ENCODE measurements at regions not wholly inside any gene's neighbourhood (a gene's known extent, or its start where the extent isn't known, plus 50 kb on each side); places are given as distances from the start of the nearest gene placed in this dataset.
"Not testable (repeated sequence)": the region's sequence is repeated elsewhere in the genome, so short reads cannot be mapped to it uniquely, and the experiment has no call there.

DNA sequence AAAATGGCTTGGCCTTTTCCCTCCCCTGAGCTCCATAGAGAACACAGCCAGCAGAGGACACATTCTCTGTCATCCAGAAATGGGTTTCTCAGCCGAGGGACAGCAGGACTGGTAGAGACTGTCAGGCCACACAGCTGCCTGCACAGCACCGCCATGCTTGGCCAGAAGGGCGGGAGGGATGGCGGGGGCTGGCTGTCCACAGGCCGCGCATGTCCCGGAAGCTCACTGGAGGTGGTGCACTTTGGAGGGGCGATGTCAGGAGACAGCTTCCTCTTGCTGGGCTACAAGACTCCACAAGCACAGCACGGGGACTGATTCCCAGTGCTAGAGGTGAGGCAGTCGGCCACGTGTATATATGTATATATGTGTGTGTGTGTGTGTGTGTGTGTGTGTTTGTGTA, 125.3 kb downstream of the GOLGA6L4 start:
- DNase-seq, result not testable (repeated sequence)

- DNase-seq, result not testable (repeated sequence)
Measured at GRCh38 chr15:84384421-84384820, 148.8 kb downstream of the GOLGA6L4 start.

DNA sequence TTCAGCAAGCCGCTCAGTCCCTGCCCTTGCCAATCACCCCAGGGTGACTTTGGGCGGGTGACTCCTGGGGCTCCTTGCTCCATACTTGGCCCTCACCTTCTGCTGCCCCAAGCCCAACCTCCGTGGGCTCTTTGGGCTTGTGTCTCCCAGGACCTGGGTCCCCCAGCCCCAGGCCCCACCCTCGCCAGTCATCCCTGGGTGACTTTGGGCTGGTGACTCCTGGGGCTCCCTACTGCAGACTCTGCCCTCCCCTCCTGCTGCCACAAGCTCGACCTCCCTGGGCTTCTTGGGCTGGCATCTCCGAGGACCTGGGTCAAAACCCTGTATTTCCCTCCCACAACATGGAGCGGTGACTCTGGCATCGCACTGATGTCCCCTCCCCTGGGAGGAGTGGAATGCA, 151.5 kb downstream of the GOLGA6L4 start:
- no peak for DNase-seq

DNA sequence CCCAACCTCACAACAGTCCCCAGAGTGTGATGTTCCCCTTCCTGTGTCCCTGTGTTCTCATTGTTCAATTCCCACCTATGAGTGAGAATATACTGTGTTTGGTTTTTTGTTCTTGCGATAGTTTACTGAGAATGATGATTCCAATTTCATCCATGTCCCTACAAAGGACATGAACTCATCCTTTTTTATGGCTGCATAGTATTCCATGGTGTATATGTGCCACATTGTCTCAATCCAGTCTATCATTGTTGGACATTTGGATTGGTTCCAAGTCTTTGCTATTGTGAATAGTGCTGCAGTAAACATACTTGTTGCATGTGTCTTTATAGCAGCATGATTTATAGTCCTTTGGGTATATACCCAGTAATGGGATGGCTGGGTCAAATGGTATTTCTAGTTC, 152.6 kb downstream of the GOLGA6L4 start:
- DNase-seq, result not testable (repeated sequence)

- not testable (repeated sequence) for DNase-seq
Measured at GRCh38 chr15:84388638-84389037, 153.1 kb downstream of the GOLGA6L4 start.

GRCh38 chr15:84390324-84390723, 154.8 kb downstream of the GOLGA6L4 start:
- not testable (repeated sequence) for DNase-seq

DNA sequence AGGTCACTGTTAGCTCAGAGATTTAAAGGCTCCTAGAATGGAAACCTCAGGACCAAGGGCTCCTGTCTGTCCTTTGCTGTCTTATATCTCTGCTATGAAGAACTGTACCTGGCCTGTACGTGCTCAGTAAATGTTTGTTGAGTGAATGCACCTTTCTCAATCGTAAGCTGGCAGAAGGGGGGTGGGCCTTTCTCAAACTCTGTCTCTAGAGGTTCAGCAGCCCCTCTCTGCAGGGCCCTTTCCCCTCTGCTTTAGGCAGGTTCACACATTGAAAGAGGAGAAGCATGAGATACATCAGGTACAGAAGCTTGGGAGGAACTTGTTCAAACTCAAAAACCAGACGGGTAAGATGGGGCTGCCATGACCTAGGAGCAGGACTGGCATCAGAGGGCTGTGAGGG, 155.6 kb downstream of the GOLGA6L4 start:
- no peak for DNase-seq

GRCh38 chr15:84392020-84392419, 156.4 kb downstream of the GOLGA6L4 start:
- DNase-seq, result not testable (repeated sequence)

DNA sequence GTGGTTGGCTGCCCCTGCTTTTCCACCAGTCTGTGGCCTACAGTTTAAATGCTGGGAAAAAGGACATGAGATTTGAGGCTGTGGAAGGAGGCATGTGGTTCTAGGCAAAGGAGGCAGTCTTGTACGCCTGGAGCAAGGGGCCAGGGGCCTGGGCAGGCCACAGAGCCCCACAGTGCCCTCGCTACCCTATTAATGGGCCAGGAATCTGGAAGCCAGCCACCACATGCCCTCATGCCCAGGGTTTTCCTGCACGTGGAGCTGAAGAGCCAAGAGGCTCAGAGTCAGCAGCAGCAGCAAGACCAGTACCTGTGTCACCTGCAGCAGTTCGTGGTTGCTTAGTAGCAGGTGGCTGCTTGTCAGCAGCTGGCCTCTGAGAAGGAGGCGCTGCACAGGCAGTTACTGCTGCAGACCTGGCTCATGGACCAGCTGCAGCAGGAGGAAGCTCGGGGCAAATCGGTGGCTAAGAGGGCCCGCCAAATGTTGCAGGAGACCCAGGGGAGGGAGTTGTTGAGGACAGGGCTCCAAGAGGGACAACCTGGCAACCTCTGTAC, 157.9 kb downstream of the GOLGA6L4 start:
- DNase-seq, result peak; percentile 19

DNA sequence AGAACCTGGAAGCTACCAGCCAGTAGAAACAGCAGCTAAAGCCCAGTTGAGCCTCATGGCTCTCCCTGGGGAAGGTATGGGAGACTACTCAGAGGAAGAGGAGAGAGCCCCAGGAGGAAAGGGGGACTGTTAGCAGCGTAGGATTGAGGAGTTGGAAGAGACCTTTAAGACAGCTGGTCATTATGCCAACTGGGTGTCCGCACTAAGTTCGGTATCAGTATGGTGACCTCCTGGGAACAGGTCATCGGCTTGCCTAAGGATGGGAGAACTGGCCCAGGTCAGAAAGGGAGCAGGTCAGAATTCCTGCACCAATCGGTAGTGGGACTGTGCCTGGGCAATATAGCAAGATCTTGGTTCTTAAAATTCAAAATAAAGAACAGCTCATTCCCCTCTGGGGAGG, 158.4 kb downstream of the GOLGA6L4 start:
- DNase-seq, result not testable (repeated sequence)

GRCh38 chr15:84395384-84395783, 159.8 kb downstream of the GOLGA6L4 start:
- not testable (repeated sequence) for DNase-seq

DNA sequence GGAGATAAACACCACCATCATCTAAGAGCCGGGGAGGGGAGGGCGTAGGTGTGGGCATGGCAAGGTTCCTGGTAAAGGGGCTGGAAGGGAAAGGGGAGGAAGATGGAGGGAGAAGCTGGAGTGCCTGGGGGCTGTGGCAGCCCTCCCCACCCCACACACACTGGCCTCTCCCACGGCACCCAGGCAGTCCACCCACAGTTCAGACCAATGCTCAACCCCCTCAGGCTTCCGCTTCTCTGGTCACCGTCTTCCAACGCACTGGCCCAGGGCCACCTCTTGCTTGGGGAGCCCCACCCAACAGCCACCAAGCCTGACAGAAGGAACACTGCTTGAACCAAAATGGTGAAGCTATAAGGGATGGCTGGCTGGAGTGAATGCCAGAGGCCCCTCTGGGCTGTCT, 160.3 kb downstream of the GOLGA6L4 start:
- not testable (repeated sequence) for DNase-seq

- DNase-seq, result not testable (repeated sequence)
Measured at GRCh38 chr15:84397066-84397465, 161.5 kb downstream of the GOLGA6L4 start.

GRCh38 chr15:84398087-84398486, 162.5 kb downstream of the GOLGA6L4 start:
- not testable (repeated sequence) for DNase-seq

DNA sequence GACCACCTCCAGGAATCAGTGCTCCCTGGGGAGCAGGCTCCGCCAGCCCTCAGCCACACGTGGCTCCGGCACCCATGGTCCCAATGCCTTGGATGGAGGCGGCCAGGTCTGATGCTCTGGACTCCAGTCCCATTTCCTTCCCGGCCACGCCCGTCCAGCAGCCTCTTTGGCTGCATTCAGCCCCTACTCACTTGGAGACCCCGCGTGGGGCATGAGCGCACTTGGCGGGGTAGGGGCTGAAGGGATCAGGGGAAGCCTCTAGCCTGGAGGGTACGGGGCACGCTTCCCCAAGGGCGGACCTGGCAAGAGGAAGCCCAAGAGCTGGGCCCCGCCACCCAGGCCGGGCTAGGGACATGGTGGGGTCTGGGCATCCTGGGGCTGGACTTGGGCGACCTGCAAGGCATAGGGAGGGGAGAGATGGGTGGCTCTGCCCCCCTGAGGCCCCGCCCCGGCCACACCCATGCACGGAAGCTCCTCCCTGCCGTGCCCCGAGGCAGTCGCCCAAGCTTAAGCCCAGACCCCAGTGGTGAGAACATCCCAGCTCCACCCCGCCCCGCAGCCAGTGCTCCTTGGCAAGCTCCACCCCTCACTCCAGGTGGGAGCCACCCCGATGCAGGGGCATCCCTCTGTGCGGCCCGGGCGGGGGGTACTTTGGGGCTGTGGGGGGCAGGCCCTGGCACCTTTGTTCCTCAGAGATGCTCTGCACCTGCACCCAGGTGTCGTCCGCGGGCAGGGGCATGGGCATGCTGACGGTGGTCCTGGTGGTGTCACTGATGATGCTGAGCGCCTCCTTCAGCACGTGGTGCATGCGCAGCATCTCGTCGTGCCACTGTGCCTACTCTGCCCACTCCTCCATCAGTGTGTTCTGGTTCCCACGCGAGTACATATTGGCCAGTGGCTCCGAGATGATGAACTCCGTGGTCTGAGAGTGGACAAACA, 163.5 kb downstream of the GOLGA6L4 start:
- no peak for DNase-seq

- DNase-seq, result no peak
Measured at GRCh38 chr15:84400017-84400740, 164.6 kb downstream of the GOLGA6L4 start.

- DNase-seq, result no peak
Measured at GRCh38 chr15:84400820-84401219, 165.2 kb downstream of the GOLGA6L4 start.

DNA sequence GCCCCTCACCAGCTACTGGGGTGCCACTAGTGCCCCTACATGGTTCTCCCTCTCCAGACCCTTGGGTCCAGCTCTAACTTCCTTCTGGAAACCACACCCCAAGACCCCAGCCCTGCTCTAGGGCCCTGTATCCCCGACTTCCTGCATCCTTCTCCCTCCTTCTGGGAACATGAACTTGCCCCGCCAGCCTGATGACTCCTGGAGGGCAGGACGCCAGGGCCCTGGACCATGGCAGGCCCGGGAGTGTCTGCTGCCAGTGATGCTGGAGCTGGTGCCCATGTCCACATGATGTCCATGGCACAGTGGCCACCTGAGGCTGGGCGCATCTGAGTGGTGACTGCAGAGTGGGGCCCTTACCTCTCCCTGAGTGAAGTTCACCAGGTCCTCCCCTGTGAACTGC, 165.9 kb downstream of the GOLGA6L4 start:
- not testable (repeated sequence) for DNase-seq

DNA sequence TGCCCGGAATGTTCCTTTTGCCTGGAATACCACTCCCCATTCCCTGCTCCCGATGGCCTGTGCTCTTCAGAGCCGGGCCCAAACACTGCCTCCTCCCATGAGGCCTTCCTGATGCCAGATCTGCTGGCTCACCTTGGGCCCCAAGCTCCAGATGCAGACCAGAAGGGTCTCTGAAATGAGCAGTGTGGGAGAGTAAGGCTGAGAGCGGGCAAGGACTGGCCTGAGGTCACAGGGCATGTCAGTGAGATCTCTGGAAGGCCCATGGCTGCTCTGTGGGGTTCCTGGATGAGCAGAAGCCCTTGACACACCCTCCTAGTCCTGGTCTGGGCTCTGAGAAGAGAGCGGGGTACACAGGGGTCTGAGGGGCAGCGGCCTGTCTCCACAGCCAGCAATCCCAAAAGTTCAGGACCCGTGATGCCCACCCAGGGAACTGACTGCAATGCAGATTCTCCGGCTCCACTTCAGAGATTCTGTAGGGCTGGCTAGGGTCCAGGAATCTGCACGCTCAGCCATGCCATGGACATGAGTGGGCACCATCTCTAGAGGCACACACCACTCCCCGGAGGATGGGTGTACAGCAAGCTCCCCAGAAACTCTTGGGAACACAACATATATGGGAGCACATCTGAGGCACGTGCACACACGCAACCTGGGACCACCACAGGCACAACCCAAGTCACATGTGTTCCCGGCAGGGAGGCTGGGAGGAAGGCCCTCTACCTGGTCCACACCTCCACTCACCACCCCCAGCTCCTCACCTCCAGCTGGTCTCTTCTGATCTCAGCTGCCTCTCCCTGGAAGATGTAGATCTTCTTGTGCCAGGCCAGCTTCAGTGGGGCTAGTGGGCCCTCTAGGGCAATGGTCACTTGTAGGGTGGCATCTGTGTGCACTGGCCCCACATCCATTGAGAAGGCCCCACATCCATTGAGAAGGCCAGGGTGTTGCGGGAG, 166.6 kb downstream of the GOLGA6L4 start:
- not testable (repeated sequence) for DNase-seq

GRCh38 chr15:84402856-84403608, 167.5 kb downstream of the GOLGA6L4 start:
- DNase-seq, result no peak

- not testable (repeated sequence) for DNase-seq
Measured at GRCh38 chr15:84409357-84409756, 173.8 kb downstream of the GOLGA6L4 start.

Measured in NCI-H1105 (cell line).